ENCODE measurements at regions not wholly inside any gene's neighbourhood (a gene's known extent, or its start where the extent isn't known, plus 50 kb on each side); places are given as distances from the start of the nearest gene placed in this dataset.
A peak's percentile ranks its signal among the peaks of the same experiment; 100 is the strongest.

GRCh38 chr5:175103746-175104145, 340.2 kb downstream of the DRD1 start:
- DNase-seq = no peak

DNA sequence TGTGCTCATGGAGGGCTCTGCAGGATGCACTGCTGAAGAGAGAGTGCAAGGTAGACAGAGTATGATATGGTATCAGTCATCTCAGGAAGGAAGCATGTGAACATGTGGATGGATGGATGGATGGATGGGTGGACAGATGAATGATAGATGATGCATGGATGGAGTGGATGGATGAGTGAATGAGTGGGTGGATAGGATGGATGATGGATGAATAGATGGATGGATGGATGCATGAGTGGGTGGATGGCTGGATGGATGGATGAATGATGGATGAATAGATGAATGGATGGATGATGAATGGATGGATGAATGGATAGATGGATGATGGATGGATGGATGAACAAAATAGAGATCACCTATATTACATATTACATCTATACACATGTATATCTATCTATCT, 341.3 kb downstream of the DRD1 start:
- no peak for DNase-seq

- no peak for DNase-seq
Measured at GRCh38 chr5:175098301-175098700, 345.7 kb downstream of the DRD1 start.

- DNase-seq = no peak
Measured at GRCh38 chr5:175096469-175097165, 347.4 kb downstream of the DRD1 start.

DNA sequence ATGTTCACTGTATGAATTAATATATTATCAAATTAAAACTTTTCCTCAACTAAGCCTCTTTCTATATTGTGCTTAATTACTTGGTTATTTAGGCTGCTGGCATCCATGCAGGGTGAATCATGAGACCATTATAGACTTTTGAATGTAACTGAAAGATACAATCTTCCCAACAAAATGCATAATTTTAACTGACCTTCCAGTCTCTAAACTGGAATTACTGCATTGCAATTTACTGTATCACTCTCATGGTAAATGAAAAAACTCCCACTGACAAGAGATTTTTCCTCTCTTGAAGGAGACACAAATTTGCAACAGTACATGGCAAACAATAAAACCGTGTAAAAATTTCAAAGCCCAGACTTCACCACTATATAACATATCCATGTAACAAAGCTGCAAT, 349.5 kb downstream of the DRD1 start:
- DNase-seq = no peak

GRCh38 chr5:175092691-175093090, 351.3 kb downstream of the DRD1 start:
- no peak for DNase-seq

DNA sequence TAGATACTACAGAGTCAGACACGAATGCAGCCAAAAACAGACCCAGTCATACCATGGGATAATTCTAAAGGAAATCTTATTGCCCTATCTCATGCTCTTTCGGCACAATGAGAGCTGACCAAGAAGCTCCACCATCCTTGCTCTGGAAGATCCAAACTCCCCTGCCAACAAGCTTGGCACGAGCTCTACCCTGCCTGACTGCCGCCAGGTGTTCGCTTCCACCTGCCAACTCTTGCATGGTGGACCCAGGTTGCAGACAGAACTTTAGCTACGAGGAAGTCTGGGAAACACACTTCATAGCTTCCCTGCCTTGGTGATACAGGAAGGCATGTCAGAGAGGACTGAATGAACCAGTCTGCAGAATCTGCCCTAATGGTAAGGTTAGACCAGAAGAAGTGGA, 355.0 kb downstream of the DRD1 start:
- no peak for DNase-seq

- DNase-seq = peak; percentile 27
Measured at GRCh38 chr5:175082866-175083590, 358.6 kb downstream of the MSX2 start.

DNA sequence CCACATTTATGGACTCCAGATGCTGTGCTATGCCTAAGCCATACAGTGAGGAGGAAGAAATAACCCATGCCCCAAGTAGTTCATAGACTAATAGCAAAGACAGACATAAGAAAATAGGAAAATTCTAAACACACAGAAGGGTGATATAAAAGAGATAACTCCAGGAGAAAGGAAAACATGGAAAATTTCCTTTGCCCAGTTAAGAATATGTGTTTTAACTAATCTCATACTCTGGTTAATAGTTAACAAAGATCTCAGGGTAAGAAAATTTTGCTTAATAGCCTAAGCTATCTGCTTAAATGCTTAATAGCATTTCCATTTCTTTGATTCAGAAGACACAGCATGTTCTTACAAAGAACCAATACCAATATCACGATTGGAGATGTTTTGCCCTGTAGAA, 358.0 kb downstream of the MSX2 start:
- no peak for DNase-seq

DNA sequence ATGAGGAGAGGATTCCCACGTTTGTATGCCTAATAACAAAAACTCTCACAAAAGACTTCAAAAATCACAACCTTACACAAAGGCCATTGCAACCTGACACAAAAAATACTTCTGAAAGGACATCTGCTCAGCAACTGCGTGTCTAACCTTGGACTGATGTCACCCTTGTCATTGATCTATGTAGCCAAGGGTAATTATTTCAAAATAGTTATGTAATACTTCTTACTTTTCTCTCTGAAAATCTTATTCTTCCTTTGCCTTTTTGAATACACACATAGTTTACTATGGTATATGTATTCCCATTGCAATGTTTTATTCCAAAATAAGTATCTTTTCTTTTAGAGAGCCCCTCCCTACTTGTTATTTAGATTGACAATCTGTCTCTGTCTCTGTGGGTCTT, 355.3 kb downstream of the MSX2 start:
- DNase-seq = no peak

- no peak for DNase-seq
Measured at GRCh38 chr5:175070283-175070682, 345.9 kb downstream of the MSX2 start.

DNA sequence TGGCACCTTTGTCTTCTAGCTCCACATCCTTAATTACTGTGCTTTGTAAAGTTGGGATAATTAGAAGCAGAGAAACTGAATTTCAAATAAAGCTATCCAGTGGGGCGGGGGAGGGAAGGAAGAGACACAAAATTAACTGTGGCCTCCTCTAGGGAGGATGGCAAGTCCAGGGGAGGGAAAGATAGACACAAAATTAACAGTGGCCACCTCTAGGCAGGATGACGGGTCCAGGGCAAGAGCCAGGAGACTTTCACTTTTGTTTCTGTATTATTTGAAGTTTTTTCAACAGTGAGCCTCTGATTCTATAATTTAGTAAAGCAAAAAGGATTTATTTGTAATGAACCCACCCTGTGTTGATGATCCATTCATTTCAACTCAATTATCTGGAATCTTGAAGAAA, 335.9 kb downstream of the MSX2 start:
- no peak for DNase-seq

GRCh38 chr5:175059687-175060211, 335.4 kb downstream of the MSX2 start:
- peak; percentile 49 for DNase-seq

GRCh38 chr5:175056831-175057230, 332.4 kb downstream of the MSX2 start:
- no peak for DNase-seq

- no peak for DNase-seq
Measured at GRCh38 chr5:175054243-175054642, 329.9 kb downstream of the MSX2 start.

- no peak for DNase-seq
Measured at GRCh38 chr5:175052351-175052750, 328.0 kb downstream of the MSX2 start.

DNA sequence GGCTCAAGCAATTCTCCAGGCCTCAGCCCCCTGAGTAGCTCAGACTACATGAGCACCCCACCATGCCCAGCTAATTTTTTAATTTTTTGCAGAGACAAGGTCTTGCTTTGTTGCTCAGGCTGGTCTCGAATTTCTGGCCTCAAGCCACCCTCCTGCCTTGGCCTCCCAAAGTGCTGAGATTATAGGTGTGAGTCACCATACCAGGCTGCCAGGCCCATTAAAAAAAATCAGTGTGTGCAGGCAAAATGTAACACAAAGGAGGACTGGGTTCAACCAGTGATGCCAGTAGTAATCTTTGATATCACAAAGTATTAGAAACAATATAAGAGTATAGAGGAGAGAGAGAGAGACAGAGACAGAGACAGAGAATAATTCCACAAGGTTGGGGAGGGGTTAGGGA, 322.7 kb downstream of the MSX2 start:
- no peak for DNase-seq

DNA sequence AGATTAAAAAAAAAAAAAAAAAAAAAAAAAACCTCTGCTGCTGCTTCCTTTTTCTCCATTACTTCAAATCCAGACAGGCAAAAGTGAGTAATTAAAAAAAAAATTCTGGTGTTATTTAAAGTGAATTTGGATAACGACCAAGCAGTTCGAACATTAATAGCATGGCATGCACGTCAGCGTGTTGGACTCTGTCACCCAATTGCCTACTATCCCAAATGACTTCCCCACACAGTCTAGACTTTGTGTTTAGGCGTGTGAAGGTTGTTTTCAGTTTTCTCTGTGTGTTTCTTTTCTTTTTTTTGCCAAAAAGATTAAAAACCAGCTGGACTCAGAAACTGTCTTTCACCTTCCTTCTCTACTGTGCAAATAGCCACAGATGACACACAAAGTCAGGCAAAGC, 321.4 kb downstream of the MSX2 start:
- no peak for DNase-seq

DNA sequence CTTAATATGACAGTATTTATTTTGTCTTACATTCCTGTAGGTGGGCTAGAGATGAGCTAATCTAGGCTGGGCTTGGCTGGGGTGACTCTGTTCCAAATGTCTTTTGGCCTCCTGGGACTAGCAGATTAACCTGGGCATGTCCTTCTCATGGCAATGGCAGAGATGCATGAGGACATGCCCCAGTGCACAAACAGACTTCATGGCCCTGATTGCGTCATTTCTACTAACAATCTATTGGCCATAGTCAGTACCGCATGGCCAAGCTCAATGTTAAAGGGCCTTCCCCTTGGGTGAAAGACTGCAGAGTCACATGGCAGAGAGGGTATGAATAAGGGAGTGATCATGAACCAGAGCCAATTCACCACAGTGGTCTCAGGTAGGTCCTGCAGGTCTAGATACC, 313.4 kb downstream of the MSX2 start:
- DNase-seq = no peak

- DNase-seq = no peak
Measured at GRCh38 chr5:175035882-175036533, 311.6 kb downstream of the MSX2 start.

DNA sequence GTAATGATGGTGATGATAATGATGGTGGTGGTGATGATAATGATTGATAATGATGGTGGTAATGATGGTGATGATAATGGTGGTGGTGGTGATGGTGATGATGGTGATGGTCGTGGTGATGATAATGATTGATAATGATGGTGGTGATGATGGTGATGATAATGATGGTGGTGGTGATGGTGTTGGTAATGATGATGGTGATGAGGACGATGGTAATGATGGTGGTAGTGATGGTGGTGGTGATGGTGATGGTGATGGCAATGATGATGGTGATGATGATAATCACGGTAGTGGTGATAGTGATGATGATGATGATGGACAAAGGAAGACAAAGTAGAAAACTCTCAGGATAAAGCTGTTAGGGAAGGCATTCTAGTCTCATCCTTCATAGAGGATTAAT, 310.5 kb downstream of the MSX2 start:
- DNase-seq = no peak

DNA sequence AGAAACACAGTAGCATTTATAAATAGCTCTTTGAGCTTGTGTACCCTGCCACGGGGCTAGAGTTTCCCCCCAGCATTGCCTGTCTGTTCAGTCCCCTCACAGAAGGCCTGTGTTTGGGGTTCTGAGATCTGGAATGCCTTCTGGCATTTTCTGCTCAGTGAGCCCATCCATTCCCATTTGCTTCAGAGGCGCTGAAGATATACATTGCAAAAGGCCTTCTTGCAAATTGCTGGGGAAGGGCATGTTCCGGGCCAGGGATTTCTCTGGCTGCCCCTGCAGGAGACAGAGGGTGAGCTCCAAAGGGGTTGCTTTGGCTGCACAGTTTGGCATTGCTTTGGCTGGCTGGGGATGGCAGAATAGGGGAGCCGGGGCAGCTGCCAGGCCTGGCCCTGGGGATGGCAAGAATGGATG, 308.4 kb downstream of the MSX2 start:
- DNase-seq = no peak

DNA sequence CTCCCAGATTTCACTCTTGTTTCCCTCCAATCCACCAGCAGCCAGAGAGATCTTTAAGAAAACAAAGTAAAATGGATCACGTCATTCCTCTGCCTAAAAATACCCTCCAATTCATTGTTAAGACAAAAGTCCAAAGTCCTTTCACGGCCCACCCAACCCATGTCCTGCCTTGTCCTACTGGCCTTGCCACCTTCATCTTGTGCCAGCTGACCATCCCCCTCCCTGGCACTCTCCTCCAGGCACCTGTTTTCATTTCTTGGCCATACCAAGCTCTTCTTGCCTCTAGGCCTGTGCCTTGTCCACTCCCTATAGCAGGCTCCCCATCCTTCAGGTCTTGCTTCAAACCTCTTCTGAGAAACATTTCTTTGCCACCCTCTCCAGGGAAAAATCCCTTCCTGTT, 307.6 kb downstream of the MSX2 start:
- DNase-seq = no peak

- DNase-seq = no peak
Measured at GRCh38 chr5:175027390-175027789, 303.0 kb downstream of the MSX2 start.
